IMR-90 (cell line): ENCODE measurements at regions not wholly inside any gene's neighbourhood (a gene's known extent, or its start where the extent isn't known, plus 50 kb on each side); places are given as distances from the start of the nearest gene placed in this dataset.

Source experiments
- ATAC-seq: fragments of 200-7000 bp; cut with Tn5 transposase; 2 replicates; pipeline ENCODE4 v1.9.1; 2020; ENCODE audit warnings: low read depth, mild to moderate bottlenecking, moderate library complexity
- BruUV-seq: library from RNA; stranded (reverse); fragments of 400-500 nt; replicated peaks from 2 replicates; lab custom pipeline; 2021; lab: Mats Ljungman, UMichigan
- CTCF ChIA-PET: fragments of 300-600 bp; formaldehyde crosslinking; extraction: SDS; loops from one replicate; lab custom pipeline; 2021; ENCODE audit warnings: antibody characterized with exemption; lab: Yijun Ruan, JAX
- POLR2A ChIA-PET: fragments of 300-600 bp; sonication (Branson Sonifier 250); formaldehyde crosslinking; loops from one replicate; lab custom pipeline; 2022; ENCODE audit warnings: antibody characterized with exemption; ENCODE audit not compliant: unreplicated experiment; lab: Charles Lee
- DNase-seq: peaks from one replicate; pipeline ENCODE4 v3.0.0; 2013
- H2AFZ ChIP-seq: replicated peaks from 2 replicates; pipeline ENCODE3; 2013; ENCODE audit warnings: low read length, mild to moderate bottlenecking; ENCODE audit not compliant: poor library complexity
- H2AK5ac ChIP-seq: 2 replicates; pipeline ENCODE4 v1.6.1; 2013; ENCODE audit warnings: low read depth, low read length, inconsistent platforms
- H2AK9ac ChIP-seq: replicated peaks from 2 replicates; pipeline ENCODE3; 2013; ENCODE audit warnings: mild to moderate bottlenecking, low read depth, low read length, moderate library complexity; ENCODE audit not compliant: poor library complexity
- H2BK120ac ChIP-seq: 2 replicates; pipeline ENCODE4 v1.6.1; 2013; ENCODE audit warnings: low read depth, low read length, inconsistent platforms
- H2BK15ac ChIP-seq: 3 replicates; pipeline ENCODE4 v1.6.1; 2013; ENCODE audit warnings: low read depth, low read length, inconsistent platforms
- H2BK20ac ChIP-seq: 2 replicates; pipeline ENCODE4 v1.6.1; 2013; ENCODE audit warnings: low read depth, mild to moderate bottlenecking, inconsistent platforms, low read length, moderate library complexity
- H2BK5ac ChIP-seq: 2 replicates; pipeline ENCODE4 v1.6.1; 2013; ENCODE audit warnings: mild to moderate bottlenecking, low read depth, low read length, inconsistent platforms; ENCODE audit not compliant: poor library complexity, severe bottlenecking
- H3K14ac ChIP-seq: replicated peaks from 2 replicates; pipeline ENCODE4 v1.6.1; 2013; ENCODE audit warnings: low read depth, low read length, inconsistent platforms
- H3K18ac ChIP-seq: 2 replicates; pipeline ENCODE4 v1.6.1; 2013; ENCODE audit warnings: low read depth, low read length, control low read depth
- H3K23ac ChIP-seq: 2 replicates; pipeline ENCODE4 v1.6.1; 2013; ENCODE audit warnings: low read depth, low read length, inconsistent platforms
- H3K27ac ChIP-seq: 2 replicates; pipeline ENCODE4 v1.5.1; 2013; ENCODE audit warnings: mild to moderate bottlenecking, control low read depth, low read length; ENCODE audit not compliant: insufficient read depth
- H3K27me3 ChIP-seq: 2 replicates; pipeline ENCODE4 v1.6.1; 2013; ENCODE audit warnings: low read length; ENCODE audit not compliant: control insufficient read depth, insufficient read depth
- H3K36me3 ChIP-seq: 2 replicates; pipeline ENCODE4 v1.6.1; 2013; ENCODE audit warnings: low read length, mixed read lengths; ENCODE audit not compliant: control insufficient read depth, insufficient read depth
- H3K4ac ChIP-seq: 2 replicates; pipeline ENCODE4 v1.6.1; 2013; ENCODE audit warnings: low read depth, low read length, inconsistent platforms
- H3K4me1 ChIP-seq: 2 replicates; pipeline ENCODE4 v1.6.1; 2013; ENCODE audit warnings: low read length, mixed read lengths; ENCODE audit not compliant: control insufficient read depth, insufficient read depth
- H3K4me2 ChIP-seq: 2 replicates; pipeline ENCODE4 v1.6.1; 2013; ENCODE audit warnings: low read depth, mild to moderate bottlenecking, control low read depth, low read length, moderate library complexity
- H3K4me3 ChIP-seq: 2 replicates; pipeline ENCODE4 v1.5.1; 2013; ENCODE audit warnings: low read depth, mild to moderate bottlenecking, control low read depth, low read length, moderate library complexity; ENCODE audit not compliant: insufficient read depth
- H3K56ac ChIP-seq: 2 replicates; pipeline ENCODE4 v1.6.1; 2013; ENCODE audit warnings: low read length, inconsistent platforms; ENCODE audit not compliant: insufficient read depth; ENCODE audit errors: extremely low read depth
- H3K79me1 ChIP-seq, 2 experiments: 2 replicates each; pipeline ENCODE4 v1.6.1; 2013; ENCODE audit warnings: low read length in 2 of 2, inconsistent platforms in 1 of 2, low read depth in 1 of 2
- H3K9ac ChIP-seq: 2 replicates; pipeline ENCODE4 v1.6.1; 2013; ENCODE audit warnings: low read depth, low read length, control low read depth
- H3K9me1 ChIP-seq: 2 replicates; pipeline ENCODE4 v1.6.1; 2013; ENCODE audit warnings: low read length, inconsistent platforms; ENCODE audit not compliant: insufficient read depth
- H3K9me3 ChIP-seq: 2 replicates; pipeline ENCODE4 v1.6.1; 2013; ENCODE audit warnings: low read length; ENCODE audit not compliant: control insufficient read depth, insufficient read depth
- H4K20me1 ChIP-seq: 2 replicates; pipeline ENCODE4 v1.6.1; 2013; ENCODE audit warnings: low read length, inconsistent platforms; ENCODE audit not compliant: insufficient read depth
- H4K5ac ChIP-seq: 2 replicates; pipeline ENCODE4 v1.6.1; 2013; ENCODE audit warnings: mild to moderate bottlenecking, low read depth, low read length, control low read depth
- H4K8ac ChIP-seq, 2 experiments: 2 replicates each; pipeline ENCODE4 v1.6.1; 2013; ENCODE audit warnings: low read depth in 2 of 2, low read length in 2 of 2, control low read depth in 1 of 2, inconsistent platforms in 1 of 2
- H4K91ac ChIP-seq: 2 replicates; pipeline ENCODE4 v1.6.1; 2013; ENCODE audit warnings: low read depth, low read length, inconsistent platforms; ENCODE audit not compliant: insufficient read depth
- CHD1 ChIP-seq: IDR thresholded peaks from 2 replicates; pipeline ENCODE4 v1.6.1; 2012; ENCODE audit warnings: low read depth, low read length, improper control_type of control experiment
- MXI1 ChIP-seq: IDR thresholded peaks from 2 replicates; pipeline ENCODE4 v1.6.1; 2012; ENCODE audit warnings: low read depth, mild to moderate bottlenecking, low read length, moderate library complexity, borderline replicate concordance
- POLR2A ChIP-seq: IDR thresholded peaks from 2 replicates; pipeline ENCODE4 v1.6.1; 2012; ENCODE audit warnings: mild to moderate bottlenecking, low read depth, low read length
- RCOR1 ChIP-seq: IDR thresholded peaks from 2 replicates; pipeline ENCODE4 v1.6.1; 2012; ENCODE audit warnings: mild to moderate bottlenecking, low read length, improper control_type of control experiment; ENCODE audit not compliant: insufficient replicate concordance
- WGBS, 2 experiments: methylation state at CpG; one replicate each; pipeline versions ENCODE4 v1.1.5 to v1.1.7; 2013; ENCODE audit warnings: missing lambda C conversion rate in 2 of 2; ENCODE audit not compliant: insufficient read length in 1 of 2; ENCODE audit errors: extremely low coverage in 2 of 2; 5-methylcytosine and 5-hydroxymethylcytosine counted together
- dilution Hi-C: fragments of 300-500 bp; cut with HindIII; formaldehyde crosslinking; loops from one replicate; pipeline ENCODE4 v1.14.3; 2018; ENCODE audit warnings: low sequenced_read_pairs; ENCODE audit not compliant: unreplicated experiment
- in situ Hi-C: fragments of 300-500 bp; cut with MboI; formaldehyde crosslinking; loops from 3 replicates; pipeline ENCODE4 v1.14.3; 2019; ENCODE audit warnings: low sequenced_read_pairs, inconsistent platforms, mixed read lengths
- intact Hi-C: fragments of 100-400 bp; cut with micrococcal nuclease; formaldehyde crosslinking; loops from 2 replicates; pipeline ENCODE4 v1.10.0; 2022

GRCh38 chr21:35208104-35208503, 159.0 kb upstream of the RUNX1 start:
- Histone ChIP-seq H2BK20ac (peak overlapping the region; percentile 86), H3K56ac (no peak overlapping the region), H3K23ac (0 out of 2 replicates have a peak overlapping the region, but pooled peaks have one; percentile 34), H2AK9ac (peak overlapping the region; percentile 19), H4K8ac (peak overlapping the region; percentile 34 to 77), H2BK120ac (peak overlapping the region; percentile 84), H3K4me1 (peaks cover 45% of the 10 kb centered on the region), H2BK5ac (peak overlapping the region; percentile 82), H3K4ac (peak overlapping the region; percentile 80), H2AK5ac (peak overlapping the region; percentile 62), H3K79me1 (peaks cover 0 to 16% of the 10 kb centered on the region in 2 experiments; a peak in 2 of 4 replicates), H3K27ac (peak overlapping the region; percentile 30; the same call in 1 of the 2 replicates), H3K27me3 (no peaks in the 10 kb centered on the region), H3K36me3 (no peaks in the 10 kb centered on the region), H2BK15ac (peak overlapping the region; percentile 88; the same call in 2 of the 3 replicates), H3K14ac (peak overlapping the region; percentile 72), H2AFZ (peak overlapping the region; percentile 62), H3K9me1 (peaks cover 20% of the 10 kb centered on the region), H3K9ac (no peak overlapping the region), H4K91ac (peak overlapping the region; percentile 71), H3K9me3 (no peaks in the 10 kb centered on the region), H3K4me3 (no peak overlapping the region), H3K4me2 (no peak overlapping the region), H4K5ac (peak overlapping the region; percentile 58), H3K18ac (peak overlapping the region; percentile 84), H4K20me1 (no peaks in the 10 kb centered on the region)
- DNase-seq: no peak
- ChIA-PET CTCF (interaction anchor here (1.4 to 1.6 kb wide), 2 partner anchors 123 to 316 kb away, joined by 4 read pairs; no protein-coding TSS in a partner anchor), POLR2A (interaction anchor here (0.6 kb wide), 1 partner anchor 274 kb away, joined by 4 read pairs; no protein-coding TSS in a partner anchor)
- dilution Hi-C loops (no loop called here), in situ Hi-C loops (loop anchor here (5.0 kb wide), 1 partner anchor 321 kb away; no protein-coding TSS in a partner anchor), intact Hi-C loops (loop anchor here (5.0 to 10.0 kb wide), 4 partner anchors 194 to 637 kb away; no protein-coding TSS in a partner anchor)
- 80% methylated on average over 3 of the region's 10 CpGs; no CpG with 5 or more reads in 1 of the 2 experiments for WGBS, 2 experiments
- no TSS peak for BruUV-seq
- no peak for ATAC-seq
- TF ChIP-seq RCOR1 (no peak), MXI1 (no peak), POLR2A (no peak), CHD1 (no peak)
